HG02588 (cell line): ENCODE measurements at regions not wholly inside any gene's neighbourhood (a gene's known extent, or its start where the extent isn't known, plus 50 kb on each side); places are given as distances from the start of the nearest gene placed in this dataset.
"Not testable (repeated sequence)": the region's sequence is repeated elsewhere in the genome, so short reads cannot be mapped to it uniquely, and the experiment has no call there.

Experiments
- ATAC-seq: cut with Tn5 transposase; IDR thresholded peaks from one replicate; pipeline ENCODE4 v1.9.1; 2021; ENCODE audit warnings: mild to moderate bottlenecking, moderate library complexity; ENCODE audit not compliant: unreplicated experiment

DNA sequence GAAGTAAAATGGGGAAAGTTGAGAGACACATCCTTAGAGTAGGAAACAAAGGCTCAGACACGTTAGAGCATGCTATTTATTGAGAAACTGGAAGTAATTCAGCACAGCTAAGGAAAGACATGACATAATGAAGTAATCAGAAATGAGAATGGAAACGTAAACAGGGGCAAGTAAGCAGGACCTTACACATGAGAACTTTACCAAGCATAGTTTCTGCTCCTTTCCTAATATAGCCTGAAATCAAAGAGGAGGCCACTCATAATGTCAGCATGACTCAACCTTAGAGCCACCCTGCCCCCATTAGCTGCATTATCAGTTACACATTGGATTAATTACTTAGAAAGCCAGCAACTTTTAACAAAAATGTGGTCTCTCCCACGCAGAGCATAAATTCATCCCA lies 558.3 kb upstream of the GRIA3 start:
- ATAC-seq = no peak

GRCh38 chrX:122626871-122627270 lies 557.2 kb upstream of the GRIA3 start:
- no peak for ATAC-seq

DNA sequence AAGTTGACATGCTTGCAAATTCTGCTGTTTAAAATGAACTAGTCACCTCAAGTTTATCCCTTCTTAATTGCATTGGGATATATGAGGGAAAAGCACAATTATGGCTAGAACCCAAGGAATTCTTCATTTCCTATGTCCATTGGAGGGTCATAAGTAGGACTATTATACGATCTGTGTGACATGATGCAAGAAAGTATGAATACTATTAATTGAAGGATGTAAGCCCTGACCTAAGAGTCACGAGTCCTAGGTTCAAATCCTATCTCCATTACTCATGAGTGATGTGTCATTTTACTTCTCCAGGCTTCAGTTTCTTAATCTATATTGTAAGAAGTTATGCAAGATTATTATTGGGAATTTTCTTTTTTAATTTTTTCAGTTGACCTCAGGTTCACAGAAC lies 542.9 kb upstream of the GRIA3 start:
- no peak for ATAC-seq

DNA sequence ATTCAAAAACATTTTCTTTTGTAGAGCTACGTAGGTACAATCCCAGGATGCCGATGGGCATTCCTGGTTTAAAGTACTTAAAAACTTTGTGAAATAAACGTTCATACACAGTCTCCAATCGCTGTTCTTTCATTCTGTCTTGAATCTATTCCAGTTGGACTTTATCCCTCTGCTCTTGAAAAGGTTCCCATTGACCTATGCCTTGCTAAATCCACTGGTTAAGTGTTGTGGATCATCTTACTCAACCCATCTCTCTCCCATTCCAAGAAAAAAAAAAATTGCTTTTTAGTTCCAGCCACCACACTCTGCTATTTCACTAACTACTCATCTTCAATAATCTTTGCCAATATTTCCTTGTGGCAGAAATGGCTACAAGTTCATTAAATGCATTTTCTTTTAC lies 542.3 kb upstream of the GRIA3 start:
- ATAC-seq = no peak

- ATAC-seq = not testable (repeated sequence)
These were observed 528.8 kb upstream of the GRIA3 start for GRCh38 chrX:122655256-122655655.

DNA sequence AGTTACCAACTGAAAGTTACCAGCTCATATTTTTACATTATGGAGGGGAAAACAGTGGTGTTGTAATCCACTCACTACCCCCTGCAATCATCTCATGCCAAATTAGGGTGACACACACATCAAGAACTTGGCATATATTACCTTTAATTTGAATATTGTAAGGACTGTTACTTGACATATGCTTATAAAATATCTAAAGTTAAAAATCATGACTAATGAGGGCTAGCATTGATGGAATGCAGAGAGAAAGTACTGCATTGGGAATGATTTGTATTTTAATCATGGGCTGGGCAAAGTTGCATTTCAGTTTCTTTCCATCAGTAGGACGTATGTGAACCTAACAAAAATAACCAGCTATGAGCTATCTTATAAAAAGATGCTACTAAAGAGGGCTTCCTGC lies 517.5 kb upstream of the GRIA3 start:
- ATAC-seq = no peak

DNA sequence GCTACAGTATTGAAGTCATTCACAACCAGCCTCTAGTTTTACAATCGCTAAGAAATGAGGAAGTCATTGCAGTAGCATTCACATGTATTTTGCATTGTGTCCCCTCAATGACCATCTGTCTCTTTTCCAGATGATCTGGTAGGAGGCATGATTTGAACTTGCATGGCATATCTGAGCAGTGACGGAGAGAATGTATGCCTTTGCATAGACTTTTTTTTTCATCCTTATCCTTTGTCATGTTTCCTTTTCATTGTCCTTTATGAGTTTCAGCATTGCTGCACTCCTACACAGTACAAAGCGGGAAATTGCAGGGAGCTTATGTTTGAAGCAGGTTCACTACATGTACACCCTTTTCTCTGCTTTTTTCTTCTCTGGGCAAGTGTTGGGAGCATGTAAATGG lies 516.4 kb upstream of the GRIA3 start:
- ATAC-seq = no peak

- ATAC-seq = no peak
These were observed 480.3 kb upstream of the GRIA3 start for GRCh38 chrX:122703762-122704161.

- ATAC-seq = no peak
These were observed 444.3 kb upstream of the GRIA3 start for GRCh38 chrX:122739770-122740169.

DNA sequence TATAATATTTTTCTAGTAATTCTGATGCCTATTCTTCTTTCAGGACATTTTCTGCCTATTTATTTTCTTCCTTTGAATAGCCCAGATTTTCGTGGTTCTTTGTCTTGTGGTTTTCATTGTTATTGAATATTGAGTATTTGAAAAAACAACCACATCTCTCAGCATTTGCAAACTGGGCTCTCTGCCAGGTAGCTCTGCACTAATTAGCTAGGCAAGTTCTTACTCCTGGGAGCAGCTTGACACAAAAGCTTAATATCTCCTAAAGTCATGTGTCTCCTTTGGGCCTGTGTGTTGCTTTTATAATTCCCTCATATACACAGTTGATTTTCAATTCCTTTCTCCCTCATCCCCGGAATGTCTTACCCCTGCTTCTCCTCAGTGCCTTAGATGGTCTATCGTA lies 413.5 kb upstream of the GRIA3 start:
- no peak for ATAC-seq

- no peak for ATAC-seq
These were observed 412.1 kb upstream of the GRIA3 start for GRCh38 chrX:122771933-122772332.

- no peak for ATAC-seq
These were observed 406.3 kb upstream of the GRIA3 start for GRCh38 chrX:122777766-122778165.

- no peak for ATAC-seq
These were observed 400.2 kb upstream of the GRIA3 start for GRCh38 chrX:122783918-122784317.

- no peak for ATAC-seq
These were observed 396.8 kb upstream of the GRIA3 start for GRCh38 chrX:122787231-122787630.

GRCh38 chrX:122788216-122788615 lies 395.9 kb upstream of the GRIA3 start:
- no peak for ATAC-seq

- ATAC-seq = no peak
These were observed 393.5 kb upstream of the GRIA3 start for GRCh38 chrX:122790376-122791095.

DNA sequence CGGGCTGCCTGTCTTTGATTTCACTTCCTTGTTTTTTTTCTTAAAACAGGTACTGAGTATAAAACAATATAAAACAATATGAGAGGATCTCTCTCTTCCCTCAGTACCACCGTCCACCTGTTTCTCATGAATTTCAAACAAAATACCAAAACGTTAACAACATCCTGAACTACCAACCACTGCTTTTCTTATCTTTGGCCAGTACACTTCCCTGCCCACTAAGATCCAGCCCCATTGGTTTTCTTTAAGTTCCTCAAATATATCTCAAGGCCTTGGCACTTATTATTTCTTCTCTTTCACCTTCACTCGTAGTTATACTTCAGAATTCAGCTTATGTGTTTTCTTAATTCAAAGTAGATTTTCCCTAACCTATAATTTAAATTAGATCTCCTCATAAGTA lies 370.2 kb upstream of the GRIA3 start:
- no peak for ATAC-seq

GRCh38 chrX:122816288-122816687 lies 367.8 kb upstream of the GRIA3 start:
- no peak for ATAC-seq

- ATAC-seq = no peak
These were observed 366.6 kb upstream of the GRIA3 start for GRCh38 chrX:122817321-122817955.

DNA sequence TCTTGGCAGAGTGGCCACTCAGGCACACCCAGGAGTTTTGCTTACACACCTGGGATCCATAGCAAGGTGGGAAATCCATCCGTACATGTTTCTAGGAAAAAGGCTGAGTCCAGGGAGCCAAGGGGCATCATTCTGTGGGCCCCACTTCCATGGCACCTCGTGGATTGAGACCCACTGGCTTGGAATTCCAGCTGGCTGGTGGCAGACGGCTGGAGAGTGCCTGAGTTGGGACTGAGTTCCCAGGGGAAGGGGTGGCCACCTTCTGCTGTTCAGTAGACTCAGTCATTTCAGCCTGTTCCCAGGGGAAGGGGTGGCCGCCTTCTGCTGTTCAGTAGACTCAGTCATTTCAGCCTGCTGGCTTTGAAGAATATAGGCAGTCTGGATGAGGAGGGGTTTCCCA lies 366.0 kb upstream of the GRIA3 start:
- ATAC-seq = no peak

GRCh38 chrX:122833230-122833629 lies 350.8 kb upstream of the GRIA3 start:
- ATAC-seq = no peak

- no peak for ATAC-seq
These were observed 348.2 kb upstream of the GRIA3 start for GRCh38 chrX:122835886-122836285.

DNA sequence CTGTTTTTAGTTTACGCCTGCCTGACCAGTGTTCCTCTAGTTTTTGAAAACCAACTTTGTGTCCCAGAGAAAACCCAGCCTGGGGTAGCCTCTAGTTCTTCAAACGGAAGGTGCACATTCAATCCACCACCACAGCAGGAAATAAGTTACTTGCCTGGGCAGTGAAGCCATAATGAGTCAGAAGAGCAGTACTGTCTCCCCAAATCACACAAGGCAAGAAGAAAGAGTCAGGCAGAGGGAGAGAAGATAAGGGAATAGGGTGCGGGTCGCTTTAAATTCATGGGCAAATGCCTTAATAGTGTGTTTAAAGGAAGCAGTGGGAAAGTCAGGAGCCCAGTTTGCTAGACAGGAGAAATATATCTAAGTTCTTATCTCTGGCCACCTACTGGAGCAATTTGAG lies 333.8 kb upstream of the GRIA3 start:
- ATAC-seq = no peak
